CD4-positive, alpha-beta memory T cell (primary cell): ENCODE measurements at regions not wholly inside any gene's neighbourhood (a gene's known extent, or its start where the extent isn't known, plus 50 kb on each side); places are given as distances from the start of the nearest gene placed in this dataset.

Experiments used
- CTCF ChIA-PET: fragments of 350-600 bp; sonication (Branson Sonifier 250); formaldehyde crosslinking; loops from one replicate; lab custom pipeline; 2021; ENCODE audit warnings: inconsistent platforms; ENCODE audit not compliant: partially characterized antibody; lab: Charles Lee
- POLR2A ChIA-PET: fragments of 350-600 bp; sonication (Branson Sonifier 250); formaldehyde crosslinking; loops from one replicate; lab custom pipeline; 2021; ENCODE audit not compliant: partially characterized antibody; lab: Charles Lee
- DNase-seq, 5 donors: peaks; one replicate each; pipeline versions ENCODE4 v3.0.0 to v3.0.0-alpha.2; 2020 to 2022; ENCODE audit warnings: mixed read lengths in 1 of 5
- H3K27ac ChIP-seq: one replicate; pipeline ENCODE4 v1.7.0; 2013; ENCODE audit warnings: low read depth, low read length
- H3K27me3 ChIP-seq: 2 replicates; pipeline ENCODE4 v1.7.0; 2013; ENCODE audit warnings: mild to moderate bottlenecking, low read length, moderate library complexity; ENCODE audit not compliant: insufficient read depth
- H3K36me3 ChIP-seq: 2 replicates; pipeline ENCODE4 v1.7.0; 2013; ENCODE audit warnings: mild to moderate bottlenecking, low read length, moderate library complexity; ENCODE audit not compliant: insufficient read depth
- H3K4me1 ChIP-seq: 2 replicates; pipeline ENCODE4 v1.7.0; 2013; ENCODE audit warnings: mild to moderate bottlenecking, low read length, moderate library complexity; ENCODE audit not compliant: insufficient read depth
- H3K4me3 ChIP-seq, 2 donors: one replicate each; pipeline ENCODE4 v1.7.0; 2013; ENCODE audit warnings: low read length in 2 of 2, mild to moderate bottlenecking in 1 of 2
- H3K9me3 ChIP-seq, 2 donors: one replicate each; pipeline ENCODE4 v1.7.0; 2013; ENCODE audit warnings: low read length in 2 of 2, control low read depth in 1 of 2; ENCODE audit not compliant: control insufficient read depth in 1 of 2
- H3K27ac Mint-ChIP-seq, 7 donors: one replicate each; pipeline ENCODE4 v1.8.0; 2020 to 2021; ENCODE audit warnings: mixed read lengths in 7 of 7, mild to moderate bottlenecking in 6 of 7, inconsistent platforms in 3 of 7, moderate library complexity in 3 of 7
- H3K27me3 Mint-ChIP-seq, 2 donors: one replicate each; pipeline ENCODE4 v1.8.0; 2020 to 2021; ENCODE audit warnings: mixed read lengths in 2 of 2
- H3K36me3 Mint-ChIP-seq, 2 donors: one replicate each; pipeline ENCODE4 v1.8.0; 2020 to 2021; ENCODE audit warnings: mixed read lengths in 2 of 2, inconsistent platforms in 1 of 2, mild to moderate bottlenecking in 1 of 2
- H3K4me1 Mint-ChIP-seq, 4 donors: one replicate each; pipeline ENCODE4 v1.8.0; 2020 to 2021; ENCODE audit warnings: mixed read lengths in 4 of 4, mild to moderate bottlenecking in 1 of 4
- H3K4me3 Mint-ChIP-seq, 8 donors: one replicate each; pipeline ENCODE4 v1.8.0; 2020 to 2021; ENCODE audit warnings: mixed read lengths in 8 of 8, mild to moderate bottlenecking in 7 of 8, moderate library complexity in 6 of 8, inconsistent platforms in 3 of 8
- H3K9me3 Mint-ChIP-seq, 8 donors: one replicate each; pipeline ENCODE4 v1.8.0; 2020 to 2021; ENCODE audit warnings: mixed read lengths in 8 of 8, mild to moderate bottlenecking in 5 of 8, inconsistent platforms in 3 of 8, moderate library complexity in 1 of 8
- intact Hi-C: fragments of 100-400 bp; cut with micrococcal nuclease; formaldehyde crosslinking; loops from one replicate; pipeline ENCODE4 v1.15.1; 2023

GRCh38 chr20:60990643-60991042, 261.4 kb upstream of the CDH4 start:
- ChIA-PET CTCF (no interaction called here), POLR2A (no interaction called here)
- no peaks in the 10 kb centered on the region for H3K36me3 Mint-ChIP-seq
- H3K4me1 Mint-ChIP-seq, result no peaks in the 10 kb centered on the region
- H3K4me3 Mint-ChIP-seq, result no peak overlapping the region
- H3K9me3 Mint-ChIP-seq, result peaks cover 0 to 5% (median 0%) of the 10 kb centered on the region in 8 donors
- peaks cover 0 to 3% of the 10 kb centered on the region in 2 donors for H3K27me3 Mint-ChIP-seq
- Histone ChIP-seq H3K4me3 (no peak overlapping the region), H3K36me3 (no peaks in the 10 kb centered on the region), H3K27ac (no peak overlapping the region), H3K9me3 (no peaks in the 10 kb centered on the region), H3K27me3 (no peaks in the 10 kb centered on the region), H3K4me1 (no peaks in the 10 kb centered on the region)
- no peak for DNase-seq
- intact Hi-C loops, result no loop called here
- H3K27ac Mint-ChIP-seq, result no peak overlapping the region

- peaks cover 0 to 2% (median 0%) of the 10 kb centered on the region in 8 donors for H3K9me3 Mint-ChIP-seq
- H3K36me3 Mint-ChIP-seq, result no peaks in the 10 kb centered on the region
- no peaks in the 10 kb centered on the region for H3K4me1 Mint-ChIP-seq
- peaks cover 0 to 3% of the 10 kb centered on the region in 2 donors for H3K27me3 Mint-ChIP-seq
- no peak overlapping the region for H3K27ac Mint-ChIP-seq
- Histone ChIP-seq H3K36me3 (no peaks in the 10 kb centered on the region), H3K4me3 (no peak overlapping the region), H3K4me1 (no peaks in the 10 kb centered on the region), H3K27ac (no peak overlapping the region), H3K9me3 (no peaks in the 10 kb centered on the region), H3K27me3 (no peaks in the 10 kb centered on the region)
- H3K4me3 Mint-ChIP-seq, result no peak overlapping the region
- ChIA-PET CTCF (no interaction called here), POLR2A (no interaction called here)
- no peak for DNase-seq
- intact Hi-C loops, result no loop called here
These were observed 258.5 kb upstream of the CDH4 start for GRCh38 chr20:60993433-60994044.

- H3K4me3 Mint-ChIP-seq, result no peak overlapping the region
- Histone ChIP-seq H3K27me3 (no peaks in the 10 kb centered on the region), H3K9me3 (no peaks in the 10 kb centered on the region), H3K4me3 (no peak overlapping the region), H3K27ac (no peak overlapping the region), H3K36me3 (no peaks in the 10 kb centered on the region), H3K4me1 (no peaks in the 10 kb centered on the region)
- H3K9me3 Mint-ChIP-seq, result no peaks in the 10 kb centered on the region
- no peak overlapping the region for H3K27ac Mint-ChIP-seq
- no peak for DNase-seq
- no peaks in the 10 kb centered on the region for H3K36me3 Mint-ChIP-seq
- ChIA-PET CTCF (no interaction called here), POLR2A (no interaction called here)
- no peaks in the 10 kb centered on the region for H3K4me1 Mint-ChIP-seq
- intact Hi-C loops, result no loop called here
- H3K27me3 Mint-ChIP-seq, result no peaks in the 10 kb centered on the region
These were observed 252.8 kb upstream of the CDH4 start for GRCh38 chr20:60999250-60999649.

- H3K4me3 Mint-ChIP-seq, result no peak overlapping the region
- no peaks in the 10 kb centered on the region for H3K4me1 Mint-ChIP-seq
- peaks cover 0 to 5% of the 10 kb centered on the region in 2 donors for H3K27me3 Mint-ChIP-seq
- Histone ChIP-seq H3K36me3 (no peaks in the 10 kb centered on the region), H3K27ac (no peak overlapping the region), H3K9me3 (no peaks in the 10 kb centered on the region), H3K27me3 (no peaks in the 10 kb centered on the region), H3K4me1 (no peaks in the 10 kb centered on the region), H3K4me3 (no peak overlapping the region)
- ChIA-PET CTCF (no interaction called here), POLR2A (no interaction called here)
- intact Hi-C loops, result no loop called here
- H3K9me3 Mint-ChIP-seq, result peaks cover 0 to 3% (median 0%) of the 10 kb centered on the region in 8 donors
- H3K36me3 Mint-ChIP-seq, result no peaks in the 10 kb centered on the region
- no peak for DNase-seq
- no peak overlapping the region for H3K27ac Mint-ChIP-seq
These were observed 250.0 kb upstream of the CDH4 start for GRCh38 chr20:61002090-61002489.

- Histone ChIP-seq H3K4me1 (no peaks in the 10 kb centered on the region), H3K9me3 (no peaks in the 10 kb centered on the region), H3K4me3 (no peak overlapping the region), H3K36me3 (no peaks in the 10 kb centered on the region), H3K27ac (no peak overlapping the region), H3K27me3 (no peaks in the 10 kb centered on the region)
- Mint-ChIP-seq H3K4me3 (no peak overlapping the region), H3K27me3 (no peaks in the 10 kb centered on the region), H3K36me3 (no peaks in the 10 kb centered on the region), H3K4me1 (no peaks in the 10 kb centered on the region), H3K9me3 (peaks cover 0 to 20% (median 5%) of the 10 kb centered on the region in 8 donors), H3K27ac (no peak overlapping the region)
- POLR2A ChIA-PET, result no interaction called here
- CTCF ChIA-PET, result no interaction called here
- intact Hi-C loops, result no loop called here
- DNase-seq, result no peak
These were observed 237.6 kb upstream of the CDH4 start for GRCh38 chr20:61014491-61014890.

GRCh38 chr20:61015602-61016001, 236.5 kb upstream of the CDH4 start:
- POLR2A ChIA-PET, result no interaction called here
- H3K9me3 Mint-ChIP-seq, result peaks cover 0 to 20% (median 5%) of the 10 kb centered on the region in 8 donors
- no peaks in the 10 kb centered on the region for H3K36me3 Mint-ChIP-seq
- intact Hi-C loops, result no loop called here
- Histone ChIP-seq H3K9me3 (no peaks in the 10 kb centered on the region), H3K27me3 (no peaks in the 10 kb centered on the region), H3K4me3 (no peak overlapping the region), H3K4me1 (no peaks in the 10 kb centered on the region), H3K27ac (no peak overlapping the region), H3K36me3 (no peaks in the 10 kb centered on the region)
- DNase-seq, result no peak
- H3K4me3 Mint-ChIP-seq, result no peak overlapping the region
- H3K27me3 Mint-ChIP-seq, result no peaks in the 10 kb centered on the region
- CTCF ChIA-PET, result no interaction called here
- no peak overlapping the region for H3K27ac Mint-ChIP-seq
- no peaks in the 10 kb centered on the region for H3K4me1 Mint-ChIP-seq

GRCh38 chr20:61019322-61019721, 232.7 kb upstream of the CDH4 start:
- H3K9me3 Mint-ChIP-seq, result peaks cover 0 to 20% (median 5%) of the 10 kb centered on the region in 8 donors
- intact Hi-C loops, result no loop called here
- H3K9me3 ChIP-seq, result no peaks in the 10 kb centered on the region
- no peaks in the 10 kb centered on the region for H3K4me1 Mint-ChIP-seq
- no peaks in the 10 kb centered on the region for H3K4me1 ChIP-seq
- no peak overlapping the region for H3K4me3 Mint-ChIP-seq
- no peak overlapping the region for H3K4me3 ChIP-seq
- H3K27ac ChIP-seq, result no peak overlapping the region
- ChIA-PET POLR2A (no interaction called here), CTCF (no interaction called here)
- H3K36me3 ChIP-seq, result no peaks in the 10 kb centered on the region
- H3K36me3 Mint-ChIP-seq, result no peaks in the 10 kb centered on the region
- no peak overlapping the region for H3K27ac Mint-ChIP-seq
- no peak for DNase-seq
- H3K27me3 ChIP-seq, result no peaks in the 10 kb centered on the region
- no peaks in the 10 kb centered on the region for H3K27me3 Mint-ChIP-seq

- no peaks in the 10 kb centered on the region for H3K4me1 Mint-ChIP-seq
- H3K36me3 ChIP-seq, result no peaks in the 10 kb centered on the region
- H3K27me3 ChIP-seq, result no peaks in the 10 kb centered on the region
- H3K36me3 Mint-ChIP-seq, result no peaks in the 10 kb centered on the region
- H3K4me3 ChIP-seq, result no peak overlapping the region
- ChIA-PET CTCF (no interaction called here), POLR2A (no interaction called here)
- H3K9me3 Mint-ChIP-seq, result peaks cover 0 to 12% (median 6%) of the 10 kb centered on the region in 8 donors
- no peak overlapping the region for H3K27ac Mint-ChIP-seq
- no peaks in the 10 kb centered on the region for H3K9me3 ChIP-seq
- no peak overlapping the region for H3K4me3 Mint-ChIP-seq
- no peaks in the 10 kb centered on the region for H3K4me1 ChIP-seq
- H3K27ac ChIP-seq, result no peak overlapping the region
- H3K27me3 Mint-ChIP-seq, result no peaks in the 10 kb centered on the region
- intact Hi-C loops, result no loop called here
- no peak for DNase-seq
These were observed 228.4 kb upstream of the CDH4 start for GRCh38 chr20:61023612-61024011.
